ENCODE measurements at regions not wholly inside any gene's neighbourhood (a gene's known extent, or its start where the extent isn't known, plus 50 kb on each side); places are given as distances from the start of the nearest gene placed in this dataset.

GRCh38 chr13:80054806-80055205 is 286.1 kb downstream of the SPRY2 start:
- no peak for DNase-seq (ENCODE audit: extremely low read depth, insufficient read length)
- H3K36me3 ChIP-seq (ENCODE audit: control insufficient read depth, insufficient read depth, low read length) = no peaks in the 10 kb centered on the region
- no peak overlapping the region for H3K4me3 ChIP-seq (replicated peaks; ENCODE audit: low read depth, low read length)
- TF ChIP-seq, protein P1, sequence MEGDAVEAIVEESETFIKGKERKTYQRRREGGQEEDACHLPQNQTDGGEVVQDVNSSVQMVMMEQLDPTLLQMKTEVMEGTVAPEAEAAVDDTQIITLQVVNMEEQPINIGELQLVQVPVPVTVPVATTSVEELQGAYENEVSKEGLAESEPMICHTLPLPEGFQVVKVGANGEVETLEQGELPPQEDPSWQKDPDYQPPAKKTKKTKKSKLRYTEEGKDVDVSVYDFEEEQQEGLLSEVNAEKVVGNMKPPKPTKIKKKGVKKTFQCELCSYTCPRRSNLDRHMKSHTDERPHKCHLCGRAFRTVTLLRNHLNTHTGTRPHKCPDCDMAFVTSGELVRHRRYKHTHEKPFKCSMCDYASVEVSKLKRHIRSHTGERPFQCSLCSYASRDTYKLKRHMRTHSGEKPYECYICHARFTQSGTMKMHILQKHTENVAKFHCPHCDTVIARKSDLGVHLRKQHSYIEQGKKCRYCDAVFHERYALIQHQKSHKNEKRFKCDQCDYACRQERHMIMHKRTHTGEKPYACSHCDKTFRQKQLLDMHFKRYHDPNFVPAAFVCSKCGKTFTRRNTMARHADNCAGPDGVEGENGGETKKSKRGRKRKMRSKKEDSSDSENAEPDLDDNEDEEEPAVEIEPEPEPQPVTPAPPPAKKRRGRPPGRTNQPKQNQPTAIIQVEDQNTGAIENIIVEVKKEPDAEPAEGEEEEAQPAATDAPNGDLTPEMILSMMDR (IDR thresholded peaks at IDR 0.05; ENCODE audit: insufficient read depth, low read length, poor library complexity, severe bottlenecking) = no peak
- no peaks in the 10 kb centered on the region for H3K27me3 ChIP-seq (replicated peaks; ENCODE audit: control insufficient read depth, insufficient read depth, low read length)

- H3K27me3 ChIP-seq (replicated peaks; ENCODE audit: control insufficient read depth, insufficient read depth, low read length) = no peaks in the 10 kb centered on the region
- DNase-seq (ENCODE audit: extremely low read depth, insufficient read length) = no peak
- H3K36me3 ChIP-seq (ENCODE audit: control insufficient read depth, insufficient read depth, low read length) = no peaks in the 10 kb centered on the region
- H3K4me3 ChIP-seq (replicated peaks; ENCODE audit: low read depth, low read length) = no peak overlapping the region
- TF ChIP-seq, protein P1 (IDR thresholded peaks at IDR 0.05; ENCODE audit: insufficient read depth, low read length, poor library complexity, severe bottlenecking) = no peak
Observed at GRCh38 chr13:80052286-80052685, 288.6 kb downstream of the SPRY2 start.

GRCh38 chr13:80050252-80050651 is 290.7 kb downstream of the SPRY2 start:
- no peak for DNase-seq (ENCODE audit: extremely low read depth, insufficient read length)
- no peaks in the 10 kb centered on the region for H3K36me3 ChIP-seq (ENCODE audit: control insufficient read depth, insufficient read depth, low read length)
- no peak overlapping the region for H3K4me3 ChIP-seq (replicated peaks; ENCODE audit: low read depth, low read length)
- no peaks in the 10 kb centered on the region for H3K27me3 ChIP-seq (replicated peaks; ENCODE audit: control insufficient read depth, insufficient read depth, low read length)
- TF ChIP-seq, protein P1 (IDR thresholded peaks at IDR 0.05; ENCODE audit: insufficient read depth, low read length, poor library complexity, severe bottlenecking) = no peak

GRCh38 chr13:80048802-80049201 is 292.1 kb downstream of the SPRY2 start:
- TF ChIP-seq, protein P1 (IDR thresholded peaks at IDR 0.05; ENCODE audit: insufficient read depth, low read length, poor library complexity, severe bottlenecking) = no peak
- H3K36me3 ChIP-seq (ENCODE audit: control insufficient read depth, insufficient read depth, low read length) = no peaks in the 10 kb centered on the region
- DNase-seq (ENCODE audit: extremely low read depth, insufficient read length) = peak; percentile 76
- H3K27me3 ChIP-seq (replicated peaks; ENCODE audit: control insufficient read depth, insufficient read depth, low read length) = no peaks in the 10 kb centered on the region
- no peak overlapping the region for H3K4me3 ChIP-seq (replicated peaks; ENCODE audit: low read depth, low read length)

DNA sequence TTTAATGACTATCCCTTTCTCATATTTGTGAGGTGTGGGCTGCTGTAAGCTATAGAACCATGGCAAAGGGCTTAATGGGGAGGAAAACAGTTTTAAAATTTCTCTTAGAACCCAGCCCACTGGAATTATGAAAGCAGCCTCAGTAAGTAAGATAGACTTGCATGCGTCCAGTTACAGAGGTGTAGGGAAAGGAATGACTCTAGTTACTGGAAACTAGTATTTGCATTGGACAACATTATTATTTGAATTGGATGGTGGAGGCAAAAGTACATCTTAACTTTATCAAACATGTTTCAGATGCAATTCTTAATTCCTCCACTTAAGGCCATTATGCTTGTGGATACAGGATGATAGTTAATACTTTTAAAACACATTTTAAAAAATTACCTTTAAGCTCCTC is 292.9 kb downstream of the SPRY2 start:
- TF ChIP-seq, protein P1 (IDR thresholded peaks at IDR 0.05; ENCODE audit: insufficient read depth, low read length, poor library complexity, severe bottlenecking) = no peak
- Histone ChIP-seq H3K27me3 (replicated peaks; ENCODE audit: control insufficient read depth, insufficient read depth, low read length) (no peaks in the 10 kb centered on the region), H3K4me3 (replicated peaks; ENCODE audit: low read depth, low read length) (no peak overlapping the region), H3K36me3 (ENCODE audit: control insufficient read depth, insufficient read depth, low read length) (no peaks in the 10 kb centered on the region)
- no peak for DNase-seq (ENCODE audit: extremely low read depth, insufficient read length)

GRCh38 chr13:80047406-80047805 is 293.5 kb downstream of the SPRY2 start:
- Histone ChIP-seq H3K27me3 (replicated peaks; ENCODE audit: control insufficient read depth, insufficient read depth, low read length) (no peaks in the 10 kb centered on the region), H3K36me3 (ENCODE audit: control insufficient read depth, insufficient read depth, low read length) (no peaks in the 10 kb centered on the region), H3K4me3 (replicated peaks; ENCODE audit: low read depth, low read length) (no peak overlapping the region)
- no peak for DNase-seq (ENCODE audit: extremely low read depth, insufficient read length)
- TF ChIP-seq, protein P1 (IDR thresholded peaks at IDR 0.05; ENCODE audit: insufficient read depth, low read length, poor library complexity, severe bottlenecking) = no peak
